Mesenchymal stem cell (in vitro differentiated cells and primary cell): ENCODE measurements at regions not wholly inside any gene's neighbourhood (a gene's known extent, or its start where the extent isn't known, plus 50 kb on each side); places are given as distances from the start of the nearest gene placed in this dataset.

Experiments used
- DNase-seq: peaks from one replicate; pipeline ENCODE4 v3.0.0-alpha.2; 2013
- H2AFZ ChIP-seq: one replicate; pipeline ENCODE4 v1.6.1; 2013; ENCODE audit warnings: low read depth, mild to moderate bottlenecking, control low read depth, inconsistent platforms, low read length, moderate library complexity
- H2AK5ac ChIP-seq: 2 replicates; pipeline ENCODE4 v1.6.1; 2013; ENCODE audit warnings: low read length, moderate library complexity, mild to moderate bottlenecking, inconsistent platforms; ENCODE audit not compliant: severe bottlenecking
- H2BK120ac ChIP-seq: one replicate; pipeline ENCODE4 v1.6.1; 2013; ENCODE audit warnings: low read depth, mild to moderate bottlenecking, inconsistent platforms, low read length, moderate library complexity
- H2BK12ac ChIP-seq, 2 experiments: one replicate each; pipeline ENCODE4 v1.6.1; 2013; ENCODE audit warnings: inconsistent platforms in 2 of 2, low read length in 2 of 2, mild to moderate bottlenecking in 2 of 2, moderate library complexity in 2 of 2, control low read depth in 1 of 2
- H2BK15ac ChIP-seq: one replicate; pipeline ENCODE4 v1.6.1; 2013; ENCODE audit warnings: mild to moderate bottlenecking, low read depth, inconsistent platforms; ENCODE audit not compliant: poor library complexity, severe bottlenecking
- H2BK5ac ChIP-seq: 2 replicates; pipeline ENCODE4 v1.6.1; 2013; ENCODE audit warnings: low read depth, mild to moderate bottlenecking, low read length, control low read depth, inconsistent platforms; ENCODE audit not compliant: poor library complexity, severe bottlenecking
- H3K14ac ChIP-seq, 2 experiments: one replicate each; pipeline ENCODE4 v1.6.1; 2013; ENCODE audit warnings: inconsistent platforms in 2 of 2, low read length in 2 of 2, control low read depth in 1 of 2, mild to moderate bottlenecking in 1 of 2, moderate library complexity in 1 of 2
- H3K18ac ChIP-seq, 2 experiments: one replicate each; pipeline ENCODE4 v1.6.1; 2013; ENCODE audit warnings: inconsistent platforms in 2 of 2, low read length in 2 of 2, control low read depth in 1 of 2, low read depth in 1 of 2, mild to moderate bottlenecking in 1 of 2
- H3K23ac ChIP-seq, 2 experiments: one replicate each; pipeline ENCODE4 v1.6.1; 2013; ENCODE audit warnings: inconsistent platforms in 2 of 2, low read length in 2 of 2, mild to moderate bottlenecking in 2 of 2, moderate library complexity in 2 of 2, control low read depth in 1 of 2
- H3K27ac ChIP-seq: 2 replicates; pipeline ENCODE4 v1.5.1; 2013; ENCODE audit warnings: mild to moderate bottlenecking, moderate library complexity, low read length, control low read depth, inconsistent platforms; ENCODE audit not compliant: poor library complexity, severe bottlenecking
- H3K27me3 ChIP-seq, 2 experiments: 2 replicates each; pipeline versions ENCODE4 v1.6.1 to v1.7.0; 2013; ENCODE audit warnings: low read length in 2 of 2, mild to moderate bottlenecking in 2 of 2, moderate library complexity in 2 of 2, control low read depth in 1 of 2, inconsistent platforms in 1 of 2; ENCODE audit not compliant: control insufficient read depth in 1 of 2, insufficient read depth in 1 of 2
- H3K36me3 ChIP-seq, 2 experiments: 2 replicates each; pipeline versions ENCODE4 v1.6.1 to v1.7.0; 2013; ENCODE audit warnings: low read length in 2 of 2, control low read depth in 1 of 2, inconsistent platforms in 1 of 2, low read depth in 1 of 2, mild to moderate bottlenecking in 1 of 2; ENCODE audit not compliant: insufficient read depth in 2 of 2, control insufficient read depth in 1 of 2
- H3K4ac ChIP-seq, 2 experiments: one replicate each; pipeline ENCODE4 v1.6.1; 2013; ENCODE audit warnings: inconsistent platforms in 2 of 2, low read length in 2 of 2, mild to moderate bottlenecking in 2 of 2, moderate library complexity in 2 of 2, control low read depth in 1 of 2, low read depth in 1 of 2
- H3K4me1 ChIP-seq: 2 replicates; pipeline ENCODE4 v1.6.1; 2013; ENCODE audit warnings: low read depth, low read length, control low read depth; ENCODE audit not compliant: control insufficient read depth, insufficient read depth
- H3K4me2 ChIP-seq: 2 replicates; pipeline ENCODE4 v1.6.1; 2013; ENCODE audit warnings: low read length, mild to moderate bottlenecking, inconsistent platforms; ENCODE audit not compliant: poor library complexity, severe bottlenecking
- H3K4me3 ChIP-seq, 2 experiments: 2 replicates each; pipeline versions ENCODE4 v1.5.1 to v1.7.0; 2013; ENCODE audit warnings: low read length in 2 of 2, mild to moderate bottlenecking in 2 of 2, control low read depth in 1 of 2, low read depth in 1 of 2; ENCODE audit not compliant: insufficient read depth in 1 of 2
- H3K79me1 ChIP-seq: replicated peaks from 2 replicates; pipeline ENCODE4 v1.6.1; 2013; ENCODE audit warnings: mild to moderate bottlenecking, control low read depth, low read length, inconsistent platforms; ENCODE audit not compliant: poor library complexity, severe bottlenecking
- H3K9ac ChIP-seq: 2 replicates; pipeline ENCODE4 v1.7.0; 2013; ENCODE audit warnings: mild to moderate bottlenecking, low read length, moderate library complexity
- H3K9me3 ChIP-seq: 2 replicates; pipeline ENCODE4 v1.7.0; 2013; ENCODE audit warnings: mild to moderate bottlenecking, low read length; ENCODE audit not compliant: control insufficient read depth
- H4K8ac ChIP-seq: one replicate; pipeline ENCODE4 v1.6.1; 2013; ENCODE audit warnings: inconsistent platforms, mild to moderate bottlenecking, low read length, moderate library complexity
- H4K91ac ChIP-seq: one replicate; pipeline ENCODE4 v1.6.1; 2013; ENCODE audit warnings: mild to moderate bottlenecking, low read length, inconsistent platforms
- WGBS: methylation state at CpG from one replicate; pipeline ENCODE4 v1.1.7; 2013; ENCODE audit warnings: mixed read lengths; 5-methylcytosine and 5-hydroxymethylcytosine counted together

DNA sequence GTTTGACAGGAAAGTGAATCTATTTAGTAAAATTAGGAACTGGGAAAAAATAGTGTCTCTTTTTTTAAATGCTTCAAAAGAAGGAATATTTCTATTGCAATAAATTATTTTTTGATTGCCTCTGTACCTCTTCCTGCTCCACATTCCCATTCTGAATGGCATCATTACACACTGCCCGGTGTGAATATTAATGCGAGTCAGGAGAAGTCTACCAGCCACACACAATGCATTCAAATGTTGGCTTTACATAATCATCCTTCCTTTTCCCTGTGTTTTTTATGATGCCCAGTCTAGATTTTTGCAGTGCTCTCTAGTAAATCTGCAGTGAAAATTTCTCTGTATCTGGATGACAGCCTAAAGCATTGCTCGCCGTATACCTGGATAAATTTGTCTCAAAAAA, 118.9 kb downstream of the SAMD5 start:
- Histone ChIP-seq H3K9me3 (no peaks in the 10 kb centered on the region), H3K36me3 (no peaks in the 10 kb centered on the region), H3K4me1 (no peaks in the 10 kb centered on the region), H2BK12ac (no peak overlapping the region), H3K18ac (no peak overlapping the region), H4K91ac (no peak overlapping the region), H2AFZ (no peak overlapping the region), H3K4me2 (no peak overlapping the region), H2BK120ac (no peak overlapping the region), H2AK5ac (no peak overlapping the region), H3K79me1 (no peaks in the 10 kb centered on the region), H3K23ac (no peak overlapping the region), H2BK15ac (no peak overlapping the region), H2BK5ac (no peak overlapping the region), H3K4me3 (no peak overlapping the region), H3K4ac (no peak overlapping the region), H3K27me3 (no peaks in the 10 kb centered on the region), H4K8ac (no peak overlapping the region), H3K9ac (no peak overlapping the region), H3K14ac (no peak overlapping the region), H3K27ac (no peak overlapping the region)
- 98% methylated on average over 3 of the region's 4 CpGs for WGBS
- DNase-seq = no peak

DNA sequence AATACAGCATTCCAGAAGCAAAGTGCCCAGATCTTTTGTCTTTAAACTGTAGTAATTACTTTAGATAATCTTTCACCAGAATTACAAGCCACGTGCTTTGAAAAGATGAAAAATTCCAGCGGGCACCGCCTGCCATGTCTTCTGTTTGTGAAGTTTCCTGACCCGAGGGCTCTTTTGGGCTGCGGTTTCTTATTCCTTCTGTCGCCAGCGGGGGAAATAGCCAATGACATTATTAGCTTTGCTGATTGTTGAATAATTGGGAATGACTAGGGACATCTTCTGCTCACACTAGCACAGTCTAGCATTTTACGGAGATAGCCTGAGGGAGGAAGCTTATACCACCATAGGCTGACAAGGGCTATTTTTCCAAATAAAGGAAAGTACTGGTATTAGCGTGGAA, 124.7 kb downstream of the SAMD5 start:
- WGBS = 97% methylated on average over 7 of the region's 9 CpGs
- H2BK120ac ChIP-seq = no peak overlapping the region

DNA sequence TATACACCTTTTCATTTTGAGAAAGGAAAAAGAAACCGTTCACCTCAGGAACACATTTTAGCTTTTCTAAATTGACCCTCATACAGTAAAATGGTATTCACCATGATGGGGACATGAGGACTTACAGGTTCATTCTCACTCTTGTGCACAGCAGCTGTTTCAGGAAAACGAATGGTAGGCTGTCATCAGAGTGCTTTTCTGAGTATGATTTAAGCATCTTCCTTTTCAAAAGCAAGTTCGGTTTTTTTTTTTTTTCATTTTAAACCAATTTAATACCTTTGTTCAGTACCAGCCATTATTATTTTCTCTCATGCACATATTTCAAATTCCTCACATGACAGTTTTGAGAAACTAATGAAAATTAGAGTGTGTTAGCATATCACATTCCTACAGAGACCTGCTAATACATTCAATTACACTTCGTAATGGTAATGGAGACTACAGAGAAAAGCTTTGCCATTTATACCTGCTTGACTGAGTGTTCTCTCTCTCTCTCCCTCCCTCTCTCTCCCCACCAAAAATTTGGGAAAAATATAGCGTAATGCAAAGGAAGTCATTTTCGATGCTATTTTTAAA, 129.2 kb downstream of the SAMD5 start:
- no peaks in the 10 kb centered on the region for H3K27me3 ChIP-seq
- H2BK120ac ChIP-seq = no peak overlapping the region
- H3K4ac ChIP-seq = no peak overlapping the region
- H2BK5ac ChIP-seq = no peak overlapping the region
- no peak overlapping the region for H3K18ac ChIP-seq
- no peak overlapping the region for H2BK15ac ChIP-seq
- WGBS = 96% methylated on average over 4 of the region's 6 CpGs
- DNase-seq = no peak
- H3K9ac ChIP-seq = no peak overlapping the region
- H2BK12ac ChIP-seq = no peak overlapping the region
- H4K91ac ChIP-seq = no peak overlapping the region
- peaks cover 1% of the 10 kb centered on the region for H3K4me1 ChIP-seq
- H2AFZ ChIP-seq = no peak overlapping the region
- no peak overlapping the region for H3K27ac ChIP-seq
- H3K9me3 ChIP-seq = peaks cover 7% of the 10 kb centered on the region
- H3K14ac ChIP-seq = no peak overlapping the region
- no peak overlapping the region for H3K23ac ChIP-seq
- H3K4me3 ChIP-seq = no peak overlapping the region
- H3K79me1 ChIP-seq = no peaks in the 10 kb centered on the region
- H4K8ac ChIP-seq = no peak overlapping the region
- H3K4me2 ChIP-seq = no peak overlapping the region
- no peaks in the 10 kb centered on the region for H3K36me3 ChIP-seq
- no peak overlapping the region for H2AK5ac ChIP-seq

More for the DNA sequence above, 124.7 kb downstream of the SAMD5 start:
- H3K4me3 ChIP-seq = no peak overlapping the region
- H3K4ac ChIP-seq = no peak overlapping the region
- H4K91ac ChIP-seq = no peak overlapping the region
- H2AK5ac ChIP-seq = no peak overlapping the region
- no peak overlapping the region for H3K18ac ChIP-seq
- no peaks in the 10 kb centered on the region for H3K4me1 ChIP-seq
- DNase-seq = no peak
- no peaks in the 10 kb centered on the region for H3K79me1 ChIP-seq
- H3K36me3 ChIP-seq = no peaks in the 10 kb centered on the region
- H2AFZ ChIP-seq = no peak overlapping the region
- H3K14ac ChIP-seq = no peak overlapping the region
- H3K27ac ChIP-seq = no peak overlapping the region
- H2BK5ac ChIP-seq = no peak overlapping the region
- no peak overlapping the region for H4K8ac ChIP-seq
- H3K27me3 ChIP-seq = no peaks in the 10 kb centered on the region
- H2BK12ac ChIP-seq = no peak overlapping the region
- H2BK15ac ChIP-seq = no peak overlapping the region
- no peak overlapping the region for H3K23ac ChIP-seq
- peaks cover 7% of the 10 kb centered on the region for H3K9me3 ChIP-seq
- H3K9ac ChIP-seq = no peak overlapping the region
- H3K4me2 ChIP-seq = no peak overlapping the region

DNA sequence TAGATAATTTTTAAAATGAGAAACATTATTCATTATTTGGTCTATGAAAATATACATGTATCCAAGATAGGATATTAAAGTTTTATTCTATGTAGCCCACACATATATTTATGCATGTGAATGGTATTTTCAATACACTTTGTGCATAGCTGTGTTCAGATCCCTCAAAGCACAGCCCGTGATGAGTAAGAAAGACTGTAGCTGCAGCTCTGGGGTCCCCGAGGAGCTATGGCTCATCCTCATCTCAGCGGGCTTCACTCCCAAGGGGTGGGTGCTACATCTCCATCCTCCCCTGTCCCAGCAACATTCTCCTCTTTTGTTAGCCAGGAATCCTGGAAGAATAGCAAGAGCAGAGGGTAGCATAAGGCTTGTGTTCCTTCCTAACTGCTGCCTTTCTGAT, 130.8 kb downstream of the SAMD5 start:
- Histone ChIP-seq H4K91ac (no peak overlapping the region), H2BK15ac (no peak overlapping the region), H3K18ac (no peak overlapping the region), H2BK12ac (no peak overlapping the region), H3K9me3 (peaks cover 3% of the 10 kb centered on the region), H2AFZ (no peak overlapping the region), H3K4ac (no peak overlapping the region), H3K4me2 (no peak overlapping the region), H2AK5ac (no peak overlapping the region), H3K27ac (no peak overlapping the region), H3K79me1 (no peaks in the 10 kb centered on the region), H2BK120ac (no peak overlapping the region), H4K8ac (no peak overlapping the region), H3K9ac (no peak overlapping the region), H3K23ac (no peak overlapping the region), H3K14ac (no peak overlapping the region), H3K36me3 (no peaks in the 10 kb centered on the region), H2BK5ac (no peak overlapping the region), H3K4me3 (no peak overlapping the region), H3K4me1 (peaks cover 2% of the 10 kb centered on the region), H3K27me3 (no peaks in the 10 kb centered on the region)
- WGBS = 70% methylated on average over 1 of the region's 3 CpGs
- DNase-seq = no peak
